ENCODE measurements at regions not wholly inside any gene's neighbourhood (a gene's known extent, or its start where the extent isn't known, plus 50 kb on each side); places are given as distances from the start of the nearest gene placed in this dataset.

DNA sequence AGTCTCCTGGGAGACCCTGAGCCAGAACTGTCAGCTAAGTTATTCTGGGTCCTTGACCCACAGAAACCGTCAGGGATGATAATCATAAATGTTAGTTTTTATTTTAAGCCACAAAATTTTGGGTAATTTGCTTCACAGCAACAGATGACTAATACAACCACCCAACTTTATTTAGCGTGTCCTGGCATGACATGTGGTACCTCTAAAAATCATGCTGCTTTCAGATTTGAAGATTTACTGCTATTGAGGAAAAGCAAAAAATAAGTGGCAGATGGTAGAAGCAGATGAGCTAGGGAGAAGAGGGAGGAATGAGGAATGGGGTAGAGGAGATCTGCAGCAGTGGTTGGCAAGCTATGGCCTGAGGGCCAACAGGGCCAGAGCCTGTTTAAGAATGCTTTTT is 90.4 kb downstream of the TMEM100 start:
- no peaks in the 10 kb centered on the region for H3K79me2 ChIP-seq (ENCODE audit: control insufficient read depth in 1 of 2, insufficient read depth in 2 of 2, low read length in 2 of 2)
- no peak overlapping the region for H4K8ac ChIP-seq (ENCODE audit: extremely low read depth, insufficient read depth, low read length)
- no peak overlapping the region for H2BK15ac ChIP-seq (ENCODE audit: low read length)
- no peak overlapping the region for H2BK120ac ChIP-seq (replicated peaks; ENCODE audit: low read depth, low read length)
- H4K20me1 ChIP-seq (replicated peaks in 1 of 2; ENCODE audit: control insufficient read depth in 1 of 2, insufficient read depth in 2 of 2, low read length in 2 of 2): no peaks in the 10 kb centered on the region
- no peak overlapping the region for H3K4ac ChIP-seq (replicated peaks; ENCODE audit: insufficient read length, low read depth, low read length)
- no peak overlapping the region for H3K4me3 ChIP-seq (ENCODE audit: extremely low read depth in 1 of 4, insufficient read depth in 2 of 4, low read depth in 3 of 4, low read length in 4 of 4)
- H4K91ac ChIP-seq (replicated peaks; ENCODE audit: insufficient read length, low read length): no peak overlapping the region
- H3K23ac ChIP-seq (ENCODE audit: insufficient read length): no peak overlapping the region
- DNase-seq (ENCODE audit: low read depth in 1 of 2, low spot score in 2 of 2) (no peak), FAIRE-seq (no peak)
- CTCF ChIA-PET (ENCODE audit: partially characterized antibody): interaction anchor here (1.0 to 1.3 kb wide), 2 partner anchors 9 to 100 kb away, joined by 5 to 7 read pairs; no protein-coding TSS in a partner anchor
- H3K56ac ChIP-seq (replicated peaks; ENCODE audit: insufficient read length, low read depth, low read length): no peak overlapping the region
- no peak overlapping the region for H2AFZ ChIP-seq (ENCODE audit: low read length)
- H3K36me3 ChIP-seq (ENCODE audit: control insufficient read depth in 2 of 4, insufficient read depth in 4 of 4, low read length in 3 of 4): no peaks in the 10 kb centered on the region
- H3K23me2 ChIP-seq (ENCODE audit: low read depth, low read length): no peaks in the 10 kb centered on the region
- peaks cover 0 to 2% (median 1%) of the 10 kb centered on the region in 4 experiments; a peak in 3 of 7 replicates for H3K4me1 ChIP-seq (replicated peaks in 1 of 4; ENCODE audit: control insufficient read depth in 3 of 4, insufficient read depth in 4 of 4, low read length in 3 of 4)
- no peak overlapping the region for H4K5ac ChIP-seq (ENCODE audit: insufficient read length, low read depth, low read length)
- no peaks in the 10 kb centered on the region for H3K9me3 ChIP-seq (ENCODE audit: insufficient read depth in 2 of 2, low read depth in 1 of 2, low read length in 1 of 2)
- H3K79me1 ChIP-seq (ENCODE audit: low read depth, low read length): no peaks in the 10 kb centered on the region
- 100% methylated on average over 2 of the region's 2 CpGs; no CpG with 5 or more reads in 1 of the 2 experiments for WGBS, 2 experiments (ENCODE audit: extremely low coverage in 1 of 2, insufficient coverage in 1 of 2, insufficient read length in 1 of 2, insufficient replicate concordance in 2 of 2, low coverage in 1 of 2, low lambda C conversion rate in 2 of 2, missing lambda C conversion rate in 1 of 2)
- no peak overlapping the region for H2BK20ac ChIP-seq (ENCODE audit: low read length)
- H3K18ac ChIP-seq (ENCODE audit: extremely low read depth, low read length): no peak overlapping the region
- no peak overlapping the region for H3K9ac ChIP-seq (replicated peaks in 1 of 4; ENCODE audit: extremely low read depth in 1 of 4, low read depth in 3 of 4, low read length in 3 of 4)
- H3K14ac ChIP-seq (ENCODE audit: insufficient read length): no peak overlapping the region
- H3K27ac ChIP-seq (ENCODE audit: low read depth, low read length): no peak overlapping the region
- no peak overlapping the region for H3K4me2 ChIP-seq (ENCODE audit: insufficient read depth in 1 of 2, low read depth in 2 of 2, low read length in 2 of 2)
- no peaks in the 10 kb centered on the region for H3K27me3 ChIP-seq (replicated peaks in 1 of 4; ENCODE audit: control insufficient read depth in 3 of 4, extremely low read depth in 1 of 4, insufficient read depth in 3 of 4, low read length in 3 of 4)
- no peak overlapping the region for H2BK5ac ChIP-seq (ENCODE audit: low read depth, low read length)
- no peak overlapping the region for H2AK5ac ChIP-seq (ENCODE audit: low read depth, low read length)
- POLR2A ChIA-PET (ENCODE audit: partially characterized antibody): no interaction called here
- H2BK12ac ChIP-seq (ENCODE audit: low read depth, low read length): no peak overlapping the region
- TF ChIP-seq SP1 (IDR thresholded peaks at IDR 0.05; ENCODE audit: low read depth, low read length) (no peak), ATF2 (IDR thresholded peaks at IDR 0.05; ENCODE audit: low read length) (no peak), POLR2AphosphoS5 (IDR thresholded peaks at IDR 0.05; ENCODE audit: low read depth, low read length) (no peak)

All from H1 (cell line).